HG02870 (cell line): ENCODE measurements at regions not wholly inside any gene's neighbourhood (a gene's known extent, or its start where the extent isn't known, plus 50 kb on each side); places are given as distances from the start of the nearest gene placed in this dataset.
"Not testable (repeated sequence)": the region's sequence is repeated elsewhere in the genome, so short reads cannot be mapped to it uniquely, and the experiment has no call there.

Experiments used
- ATAC-seq: cut with Tn5 transposase; IDR thresholded peaks from one replicate; pipeline ENCODE4 v1.9.1; 2021; ENCODE audit warnings: mild to moderate bottlenecking, moderate library complexity; ENCODE audit not compliant: unreplicated experiment

DNA sequence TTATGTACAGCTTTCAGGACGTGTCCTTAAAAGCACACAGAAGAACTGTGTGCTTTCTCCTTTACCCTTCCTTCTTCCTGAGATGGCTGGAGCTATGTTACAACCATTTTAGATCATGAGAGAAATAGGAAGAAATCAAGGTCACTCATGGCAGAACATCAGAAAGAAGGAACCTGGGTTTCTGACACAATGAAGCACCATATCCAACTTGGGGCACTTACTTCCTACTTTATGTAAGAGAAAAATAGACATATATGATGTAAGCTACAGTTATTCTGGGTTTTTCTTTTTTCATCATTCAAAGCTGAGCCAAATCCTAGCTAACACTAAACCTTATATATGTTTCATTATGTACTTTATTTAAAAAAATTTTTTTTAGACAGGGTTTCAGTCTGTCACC, 79.5 kb downstream of the FAM161A start:
- ATAC-seq, result no peak

DNA sequence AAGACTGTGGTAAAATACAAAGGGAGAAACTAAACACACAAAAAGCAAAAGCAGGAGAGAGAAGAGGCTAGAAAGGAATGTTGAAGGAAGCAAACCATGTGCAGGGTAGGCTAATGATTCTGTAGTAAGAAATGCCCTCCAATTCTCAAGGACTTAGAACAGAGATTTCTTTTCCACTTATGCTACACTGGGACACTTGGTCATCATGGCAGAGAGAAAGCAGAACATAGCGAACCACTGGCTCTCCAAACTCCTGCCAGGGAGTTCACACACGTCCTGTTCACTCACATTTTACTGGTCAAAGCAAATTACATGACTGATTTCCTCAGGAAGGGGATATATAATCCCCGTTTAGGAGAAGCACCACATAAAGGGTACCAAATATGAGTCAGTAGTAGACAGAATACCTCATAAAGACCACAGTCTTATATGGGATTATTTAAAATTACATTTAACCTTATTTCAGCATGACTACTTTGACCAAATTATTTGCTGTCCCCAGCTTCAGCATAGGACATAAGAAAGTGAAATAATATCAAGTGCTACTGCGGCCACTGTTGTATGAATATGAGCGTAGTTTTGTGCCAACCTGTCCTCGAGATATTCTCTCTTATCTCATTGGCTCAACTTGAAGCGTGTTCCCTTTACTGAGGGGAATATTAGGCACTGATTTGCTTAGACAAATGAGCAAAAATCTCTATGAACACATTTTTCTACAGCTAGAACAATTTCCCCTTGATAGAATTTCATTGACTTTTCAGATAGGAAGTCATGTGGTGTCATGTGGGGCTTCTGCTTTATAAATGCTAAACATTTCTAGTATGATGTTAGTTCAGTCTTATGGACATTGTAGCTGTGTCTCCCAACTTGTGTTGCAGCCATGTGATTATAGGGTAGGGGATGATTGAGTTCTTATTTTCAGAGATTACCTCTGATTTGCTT, 81.7 kb downstream of the FAM161A start:
- ATAC-seq, result no peak

DNA sequence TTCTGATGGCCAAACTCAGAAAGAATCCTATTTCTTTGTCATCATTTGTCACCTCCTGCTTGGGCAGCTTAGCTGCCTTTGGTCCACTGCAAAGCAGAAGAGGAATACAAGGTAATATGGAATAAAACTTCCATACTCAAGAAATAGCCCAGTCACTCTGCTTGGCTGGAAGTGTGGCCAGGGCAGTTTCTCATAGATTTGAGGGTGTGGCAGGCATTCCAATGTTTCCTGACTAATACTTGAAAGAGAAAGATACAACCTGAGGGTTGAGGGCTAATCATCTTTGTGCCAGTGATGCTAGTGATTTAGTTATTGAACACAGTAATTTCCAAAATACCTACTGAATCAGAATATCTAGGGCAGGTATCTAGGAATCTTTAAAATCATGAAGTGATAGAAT, 83.1 kb downstream of the FAM161A start:
- no peak for ATAC-seq

DNA sequence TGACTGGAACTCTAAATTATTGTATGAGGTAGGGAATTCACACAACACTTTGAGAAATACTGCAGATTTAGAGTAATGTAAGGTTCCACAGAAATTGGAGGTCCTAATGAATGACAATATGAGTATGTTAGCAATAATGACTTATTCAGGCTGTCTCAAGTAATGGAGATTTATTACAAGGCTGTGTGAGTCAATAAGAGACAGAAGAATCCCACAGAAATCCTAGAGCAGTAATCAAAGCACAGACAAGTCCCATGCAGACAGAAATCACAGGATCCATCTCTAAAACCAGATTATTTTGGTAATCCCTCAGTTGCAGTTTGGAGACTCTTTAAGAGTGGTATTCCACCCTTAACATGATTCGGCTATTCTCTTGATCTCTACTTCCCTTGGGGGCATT, 83.6 kb downstream of the FAM161A start:
- no peak for ATAC-seq

DNA sequence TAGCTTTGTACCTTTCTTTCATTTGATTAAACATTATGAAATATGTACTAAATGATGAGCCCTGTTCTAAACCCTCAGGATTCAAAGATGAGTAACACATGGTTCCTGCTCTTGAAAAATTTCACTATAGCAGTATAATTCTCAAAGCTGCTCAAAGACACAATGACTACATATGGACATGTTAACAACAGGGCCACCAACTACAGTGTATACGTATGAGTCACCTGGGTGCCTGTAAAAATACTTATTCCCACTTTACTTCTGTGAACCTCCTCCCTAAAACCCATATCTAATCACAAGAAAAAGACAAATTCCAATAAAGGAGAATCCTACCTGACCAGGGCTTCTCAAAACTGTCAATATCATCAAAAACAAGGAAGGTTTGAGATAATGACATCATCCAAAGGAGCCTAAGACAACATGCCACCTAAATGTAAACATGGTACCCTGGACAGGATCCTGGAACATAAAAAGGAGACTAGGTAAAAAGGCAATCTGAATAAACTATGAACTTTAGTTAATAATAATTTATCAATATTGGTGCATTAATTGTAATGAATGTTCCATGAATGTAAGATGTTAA, 84.7 kb downstream of the FAM161A start:
- ATAC-seq, result no peak

DNA sequence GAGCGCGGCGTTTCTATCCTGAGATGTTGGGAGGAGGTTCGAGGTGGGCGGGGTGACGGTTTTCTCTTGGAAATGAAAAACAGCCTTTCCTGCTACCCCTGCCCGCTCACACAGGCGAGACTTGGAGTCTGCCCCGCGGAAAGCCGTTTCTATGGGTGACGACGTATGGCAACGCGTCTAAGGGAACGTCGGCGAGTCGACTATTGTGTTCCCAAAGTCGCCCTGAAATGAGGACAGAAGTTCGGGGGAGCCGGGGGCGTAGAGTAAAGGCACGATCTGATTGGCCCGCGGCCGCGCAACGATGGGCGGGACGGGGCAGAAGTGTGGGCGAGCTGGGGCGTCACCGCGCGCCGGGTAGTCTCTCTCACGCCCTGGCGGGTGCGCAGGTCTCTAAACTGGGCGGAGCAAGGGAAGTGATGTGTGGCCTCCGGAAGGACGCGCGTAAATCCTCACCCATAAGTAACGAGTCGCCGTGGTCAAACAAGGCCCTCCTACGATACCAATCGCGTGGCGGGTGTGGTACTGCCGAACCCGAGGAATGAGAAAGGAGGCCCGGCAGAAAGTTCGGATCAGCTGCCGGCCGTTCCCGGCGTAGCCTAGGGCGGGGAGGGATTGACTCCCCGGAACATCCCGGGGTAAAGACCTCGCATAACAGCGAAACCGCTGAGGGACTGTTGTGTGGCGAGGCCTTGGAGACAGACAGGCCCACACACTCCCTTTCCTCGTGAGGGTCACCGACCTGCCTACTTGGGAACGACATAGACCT, 89.6 kb downstream of the FAM161A start:
- peak; percentile 98 for ATAC-seq

DNA sequence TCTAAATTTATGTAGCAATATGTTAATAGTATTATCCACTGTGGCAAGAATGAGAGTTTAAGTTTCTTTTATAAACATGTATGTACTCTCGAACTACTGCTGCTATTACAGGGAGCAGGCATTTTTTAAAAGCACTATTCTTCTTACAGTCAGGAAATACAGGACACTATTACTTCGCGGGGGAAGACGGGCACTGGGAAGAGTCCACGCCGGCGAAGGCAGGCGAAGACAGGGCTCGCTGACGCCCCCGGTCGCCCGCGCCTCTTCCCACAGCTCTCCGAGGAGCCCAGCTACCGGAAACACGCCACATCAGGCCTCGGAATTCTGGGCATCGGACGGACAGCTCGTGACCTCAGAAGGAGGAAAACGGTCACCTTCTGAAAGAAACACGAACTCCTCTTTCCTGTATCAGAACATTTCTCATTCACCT, 90.2 kb downstream of the FAM161A start:
- ATAC-seq, result peak; percentile 12

DNA sequence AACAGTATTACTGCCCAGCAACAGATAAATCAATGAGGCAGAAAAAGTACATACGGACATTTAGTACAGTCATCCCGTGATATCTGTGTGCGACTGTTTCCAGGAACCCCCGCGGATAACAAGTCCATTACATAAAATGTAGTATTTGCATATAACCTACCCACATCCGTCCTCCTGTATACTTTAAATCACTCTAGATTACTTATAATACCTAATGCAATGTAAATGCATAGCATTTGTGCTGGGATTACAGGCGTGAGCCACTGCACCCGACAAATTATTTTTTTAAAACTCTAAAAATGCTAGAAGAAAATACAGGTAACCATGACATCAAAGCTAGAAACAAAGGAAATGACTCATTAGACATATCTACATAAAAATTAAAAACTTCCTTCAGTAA, 91.6 kb downstream of the FAM161A start:
- ATAC-seq, result no peak

DNA sequence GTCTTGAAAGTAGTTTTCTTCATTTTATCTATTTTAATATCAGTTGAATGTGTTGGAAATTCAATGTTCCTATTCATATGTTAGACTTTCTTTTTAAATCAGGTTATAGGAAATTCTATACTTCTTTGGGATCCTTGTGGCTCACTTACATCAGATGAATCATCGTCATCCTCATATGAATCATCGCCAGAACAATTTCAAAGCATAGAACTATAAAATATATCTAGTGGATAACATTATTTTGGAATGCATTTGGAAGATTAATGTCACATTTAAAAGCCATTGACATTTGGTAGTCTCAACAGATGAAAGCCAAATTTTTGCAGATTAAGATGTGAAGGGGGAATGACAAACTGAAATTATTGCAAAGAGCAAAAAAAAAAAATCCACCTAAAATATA, 94.1 kb downstream of the FAM161A start:
- ATAC-seq, result no peak

DNA sequence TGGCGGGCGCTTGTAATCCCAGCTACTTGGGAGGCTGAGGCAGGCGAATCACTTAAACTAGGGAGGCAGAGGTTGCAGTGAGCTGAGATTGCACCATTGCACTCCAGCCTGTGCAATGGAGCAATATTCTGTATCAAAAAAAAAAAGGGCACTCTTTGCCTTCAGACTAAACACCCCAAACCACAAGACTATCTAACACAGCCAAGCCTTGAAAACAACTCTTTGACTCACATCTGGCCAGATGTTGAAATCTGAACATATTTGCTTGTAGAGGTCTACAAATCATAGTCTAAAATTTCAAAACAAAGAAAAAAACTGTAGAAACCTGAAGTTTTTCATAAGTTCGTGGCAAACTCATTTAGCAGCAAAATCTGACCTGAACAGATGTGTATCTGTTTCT, 94.9 kb downstream of the FAM161A start:
- ATAC-seq, result no peak

DNA sequence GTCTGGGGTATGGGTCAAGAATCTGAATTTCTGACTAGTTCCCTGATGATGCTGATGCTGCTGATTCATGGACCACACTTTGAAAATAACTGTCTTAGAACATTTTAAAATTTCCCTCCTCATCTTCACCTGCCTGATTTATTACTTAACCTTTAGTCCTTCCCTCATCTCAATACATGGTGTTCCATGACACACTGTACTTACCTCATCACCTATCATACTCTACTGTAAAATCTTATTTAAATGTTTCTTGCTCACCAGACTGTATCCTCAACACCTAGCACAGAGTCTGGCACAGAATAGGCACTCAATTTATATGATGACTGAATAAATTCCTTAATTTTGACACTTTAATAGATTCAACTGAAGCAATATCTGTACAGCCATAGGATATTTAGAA, 95.7 kb downstream of the FAM161A start:
- ATAC-seq, result no peak

DNA sequence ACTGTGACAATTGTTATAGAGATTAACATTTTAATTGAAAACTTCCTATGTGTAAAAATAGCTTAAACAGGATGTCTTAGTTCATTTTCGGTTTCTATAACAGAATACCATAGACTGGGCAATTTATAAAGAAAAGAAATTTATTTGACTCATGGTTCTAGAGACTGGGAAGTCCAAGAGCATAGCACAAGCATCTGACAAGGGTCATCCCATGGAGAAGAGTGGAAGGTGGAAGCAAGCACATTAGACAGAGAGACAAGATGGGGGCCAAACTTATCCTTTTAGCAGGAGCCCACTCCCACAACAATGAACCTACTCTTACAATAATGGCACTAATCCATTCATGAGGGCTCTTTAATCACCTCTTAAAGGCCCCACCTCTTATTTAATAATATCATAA, 100.3 kb downstream of the FAM161A start:
- no peak for ATAC-seq

DNA sequence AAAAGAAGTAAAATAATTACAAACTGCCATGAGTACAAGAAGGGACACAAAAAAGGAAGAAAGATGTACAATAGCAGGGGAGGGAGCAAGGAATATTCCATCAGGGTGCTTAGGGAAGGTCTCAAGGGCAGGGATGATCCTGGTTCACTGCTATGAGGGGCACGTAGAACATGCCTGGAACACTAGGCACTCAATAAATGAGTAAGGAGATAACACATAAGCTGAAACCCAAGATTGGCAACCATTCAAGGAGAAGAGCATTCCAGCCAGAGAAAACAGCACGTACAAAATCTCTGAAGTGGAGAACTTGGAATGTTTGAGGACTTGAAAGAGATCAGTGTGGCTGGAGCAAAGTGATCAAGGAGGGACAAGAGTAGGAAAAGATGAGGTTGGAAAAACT, 103.2 kb downstream of the FAM161A start:
- no peak for ATAC-seq

DNA sequence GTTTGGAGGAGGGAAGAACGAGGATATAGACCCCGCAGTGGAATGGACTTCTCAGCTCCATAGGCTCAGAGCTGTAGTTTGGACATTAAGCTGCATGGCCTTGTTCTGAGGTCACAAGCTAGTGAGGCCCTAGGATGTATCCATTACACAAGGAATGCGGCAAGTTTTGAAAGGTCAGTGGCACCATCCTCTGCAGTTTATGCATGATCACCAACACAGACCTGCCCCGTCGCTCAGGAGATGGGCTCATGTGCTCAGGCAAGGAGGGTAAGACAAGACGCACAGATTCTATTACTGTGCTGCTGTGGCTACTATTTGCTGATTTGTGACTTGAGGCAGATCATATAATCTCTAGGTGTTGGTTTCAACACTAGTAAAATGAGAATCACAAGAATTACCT, 110.9 kb downstream of the FAM161A start:
- no peak for ATAC-seq

DNA sequence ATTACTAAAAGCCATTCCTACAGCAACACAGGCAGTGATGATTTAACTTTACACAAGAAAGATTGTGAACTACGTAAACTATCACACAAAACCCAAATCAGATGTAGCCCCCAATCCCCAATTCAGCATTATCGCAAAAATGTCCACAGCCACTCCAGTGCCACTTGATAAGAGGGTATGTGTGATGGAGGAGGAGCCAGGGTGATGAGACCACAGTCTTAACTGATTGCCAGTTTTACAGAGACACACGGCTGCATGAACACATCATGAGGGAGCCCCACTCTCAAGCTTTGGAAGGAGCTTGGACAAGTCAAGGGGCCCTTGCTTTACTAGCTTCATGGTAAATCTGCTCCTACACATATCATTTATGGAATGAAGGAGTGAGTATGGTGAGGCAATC, 116.0 kb downstream of the FAM161A start:
- no peak for ATAC-seq

DNA sequence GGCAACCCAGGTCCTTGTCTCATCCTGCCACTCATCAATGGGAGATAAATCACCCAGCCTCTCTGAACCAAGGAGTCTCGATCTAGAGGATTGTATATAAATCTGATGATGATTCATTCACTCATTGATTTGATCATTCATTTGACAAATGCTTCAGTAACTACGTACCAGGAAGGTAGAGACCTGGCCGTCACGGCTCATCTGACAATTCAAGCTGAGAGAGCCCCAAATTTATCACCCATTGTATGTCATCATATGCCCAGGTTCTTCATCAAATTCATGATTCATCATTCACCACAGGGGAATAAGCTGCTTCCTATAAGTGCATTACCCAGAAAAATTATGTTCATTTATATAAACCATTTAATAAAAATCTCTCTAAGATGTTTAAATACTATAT, 116.9 kb downstream of the FAM161A start:
- no peak for ATAC-seq

DNA sequence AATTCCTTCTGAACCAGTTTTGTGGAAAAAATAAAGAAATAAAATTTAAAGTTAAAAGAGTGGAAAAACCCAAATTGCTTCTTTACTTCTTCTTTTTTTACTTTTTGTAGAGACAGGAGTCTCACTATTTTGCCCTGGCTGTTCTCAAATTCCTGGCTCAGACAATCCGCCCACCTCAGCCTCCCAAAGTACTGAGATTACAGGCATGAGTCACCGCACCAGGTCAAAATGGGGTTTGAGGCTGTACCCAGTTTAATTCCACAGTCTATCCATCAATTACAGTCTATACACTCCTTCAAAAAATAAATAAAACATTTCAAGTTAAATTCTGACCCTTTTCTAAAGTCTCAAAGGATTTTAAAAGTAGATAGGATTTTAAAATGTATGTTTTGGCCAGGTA, 120.3 kb downstream of the FAM161A start:
- ATAC-seq, result no peak

DNA sequence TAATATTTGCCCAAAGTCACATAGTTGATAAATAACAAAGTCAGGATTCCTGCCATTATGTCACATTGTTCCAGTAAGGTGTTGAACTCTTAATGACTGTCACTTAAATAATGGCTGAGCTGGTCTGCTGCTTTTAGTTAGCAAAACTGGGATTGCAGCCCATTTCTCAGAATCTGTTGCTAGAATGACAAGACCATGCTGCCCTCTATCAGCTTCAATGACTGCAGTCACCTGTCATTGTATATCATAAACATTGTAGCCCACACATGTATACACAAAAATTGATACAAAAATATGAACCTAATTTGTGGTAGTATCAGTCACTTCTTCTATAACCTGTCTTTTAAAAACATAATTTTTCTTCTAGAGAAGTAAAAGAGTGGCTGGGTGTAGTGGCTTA, 121.1 kb downstream of the FAM161A start:
- no peak for ATAC-seq

DNA sequence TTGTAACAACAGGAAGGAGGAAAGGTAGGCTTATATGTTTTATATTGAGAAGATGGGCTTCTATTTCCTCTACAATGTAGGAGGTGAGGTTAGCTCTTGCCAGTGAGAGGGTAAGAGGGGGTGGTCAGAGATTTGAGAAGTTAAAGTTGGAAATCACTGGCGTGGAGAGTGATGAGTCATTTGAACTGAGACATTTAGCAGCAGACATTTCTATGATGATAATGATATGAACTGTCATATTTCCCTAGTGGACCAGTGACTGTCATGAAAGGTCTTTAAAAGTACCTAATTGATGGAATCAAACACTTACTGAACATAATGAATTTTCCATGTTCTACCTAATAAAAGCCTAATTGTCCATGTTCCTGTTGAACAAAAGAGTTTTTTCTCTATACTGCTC, 126.1 kb downstream of the FAM161A start:
- no peak for ATAC-seq

DNA sequence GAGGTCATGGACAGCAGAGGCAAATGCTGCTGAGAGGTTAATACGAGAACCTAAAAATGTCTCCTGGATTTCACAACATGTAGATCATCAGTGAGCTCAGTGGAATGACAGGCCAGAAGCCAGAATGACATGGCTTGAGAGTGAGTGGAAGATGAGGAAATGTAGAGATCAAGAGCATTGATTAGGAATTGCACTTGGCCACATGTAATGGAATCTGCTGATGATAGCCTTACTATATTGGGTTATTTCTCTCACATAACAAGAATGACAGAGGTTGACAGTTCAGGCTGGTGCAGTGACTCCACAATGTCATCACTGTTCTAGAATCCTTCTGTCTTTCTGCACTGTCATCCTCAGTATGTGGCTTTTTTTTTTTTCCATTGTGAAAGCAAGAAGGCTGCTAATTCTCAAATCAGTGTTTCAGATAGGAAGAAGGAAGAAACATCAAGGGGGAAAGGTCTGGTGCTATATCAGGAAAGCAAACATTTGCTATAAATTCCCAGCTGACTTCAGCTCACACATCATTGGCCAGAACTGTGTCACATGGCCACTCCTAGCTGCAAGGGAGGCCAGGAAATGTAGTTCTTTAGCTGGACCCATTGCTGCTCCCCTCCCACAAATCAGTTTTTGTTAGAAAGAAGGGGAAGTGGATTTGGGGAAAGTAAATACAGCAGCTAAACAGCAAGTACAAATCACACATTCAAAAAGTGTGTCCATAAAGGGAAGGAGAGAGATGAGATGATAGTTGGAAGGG, 127.2 kb downstream of the FAM161A start:
- ATAC-seq, result no peak

DNA sequence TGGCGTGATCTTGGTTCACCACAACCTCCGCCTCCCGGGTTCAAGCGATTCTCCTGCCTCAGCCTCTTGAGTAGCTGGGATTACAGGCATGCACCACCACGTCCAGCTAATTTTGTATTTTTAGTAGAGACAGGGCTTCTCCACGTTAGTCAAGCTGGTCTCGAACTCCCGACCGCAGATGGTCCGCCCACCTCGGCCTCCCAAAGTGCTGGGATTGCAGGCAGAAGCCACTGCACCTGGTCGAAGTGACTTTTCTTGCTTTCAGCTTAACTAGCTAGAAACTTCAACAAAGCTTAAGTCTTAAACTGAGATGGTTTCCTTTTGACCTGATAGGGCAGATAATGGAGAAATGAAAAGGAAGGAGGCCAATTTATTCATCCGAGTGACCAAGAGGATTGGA, 130.5 kb downstream of the FAM161A start:
- ATAC-seq, result not testable (repeated sequence)
